BE2C (cell line): ENCODE measurements at regions not wholly inside any gene's neighbourhood (a gene's known extent, or its start where the extent isn't known, plus 50 kb on each side); places are given as distances from the start of the nearest gene placed in this dataset.
"Not testable (repeated sequence)": the region's sequence is repeated elsewhere in the genome, so short reads cannot be mapped to it uniquely, and the experiment has no call there.

Experiments used
- DNase-seq: peaks from one replicate; pipeline ENCODE4 v3.0.0-alpha.2; 2020
- H3K27me3 ChIP-seq: fragments of 250-450 bp; sonication (Bioruptor Pico); 2 replicates; pipeline ENCODE4 v1.5.1; 2020; ENCODE audit warnings: mild to moderate bottlenecking
- H3K36me3 ChIP-seq: fragments of 250-450 bp; sonication (Bioruptor Pico); 2 replicates; pipeline ENCODE4 v1.5.1; 2020; ENCODE audit warnings: mild to moderate bottlenecking
- H3K4me1 ChIP-seq: fragments of 250-450 bp; sonication (Bioruptor Pico); 2 replicates; pipeline ENCODE4 v1.5.1; 2020
- H3K4me3 ChIP-seq: 2 replicates; pipeline ENCODE4 v1.5.1; 2011; ENCODE audit warnings: low read depth, low read length
- H3K9me3 ChIP-seq: fragments of 250-450 bp; sonication (Bioruptor Pico); 2 replicates; pipeline ENCODE4 v1.5.1; 2020
- CTCF ChIP-seq: IDR thresholded peaks from 2 replicates; pipeline ENCODE4 v1.5.1; 2012; ENCODE audit warnings: mild to moderate bottlenecking, low read depth, low read length

GRCh38 chr5:118295045-118295444 is 693.3 kb downstream of the DTWD2 start:
- Histone ChIP-seq H3K4me3 (no peak overlapping the region), H3K27me3 (no peaks in the 10 kb centered on the region), H3K9me3 (no peaks in the 10 kb centered on the region), H3K4me1 (no peaks in the 10 kb centered on the region), H3K36me3 (no peaks in the 10 kb centered on the region)
- no peak for TF ChIP-seq CTCF
- no peak for DNase-seq

DNA sequence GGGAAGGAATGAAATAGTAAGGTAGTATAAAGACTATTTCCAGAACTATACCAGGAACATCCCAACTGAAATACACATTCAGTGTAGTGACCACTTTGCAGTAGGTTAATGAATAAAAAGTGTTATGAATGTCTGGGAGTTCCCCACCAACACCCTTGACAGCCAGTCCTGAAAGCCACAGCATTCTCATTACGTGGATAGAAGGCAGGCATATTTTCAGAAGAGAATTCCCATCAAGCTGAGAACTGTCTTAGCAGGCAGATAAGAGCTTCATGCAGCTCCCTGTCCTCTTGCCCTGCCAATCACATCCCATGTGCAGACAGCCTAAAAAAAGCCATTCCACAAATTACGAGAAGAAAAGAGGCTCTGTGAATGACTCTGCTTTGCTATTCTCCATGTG is 695.0 kb downstream of the DTWD2 start:
- H3K4me1 ChIP-seq, result no peaks in the 10 kb centered on the region
- no peak for TF ChIP-seq CTCF
- H3K27me3 ChIP-seq, result no peaks in the 10 kb centered on the region
- no peak overlapping the region for H3K4me3 ChIP-seq
- no peaks in the 10 kb centered on the region for H3K36me3 ChIP-seq
- no peak for DNase-seq
- H3K9me3 ChIP-seq, result no peaks in the 10 kb centered on the region

GRCh38 chr5:118290204-118290603 is 698.1 kb downstream of the DTWD2 start:
- H3K27me3 ChIP-seq, result no peaks in the 10 kb centered on the region
- H3K36me3 ChIP-seq, result no peaks in the 10 kb centered on the region
- H3K4me1 ChIP-seq, result no peaks in the 10 kb centered on the region
- no peaks in the 10 kb centered on the region for H3K9me3 ChIP-seq
- no peak for DNase-seq
- TF ChIP-seq CTCF, result no peak
- no peak overlapping the region for H3K4me3 ChIP-seq

- not testable (repeated sequence) for H3K36me3 ChIP-seq, H3K9me3 ChIP-seq, DNase-seq, H3K4me1 ChIP-seq, H3K27me3 ChIP-seq, H3K4me3 ChIP-seq
Observed at GRCh38 chr5:118284230-118284629, 704.1 kb downstream of the DTWD2 start.

DNA sequence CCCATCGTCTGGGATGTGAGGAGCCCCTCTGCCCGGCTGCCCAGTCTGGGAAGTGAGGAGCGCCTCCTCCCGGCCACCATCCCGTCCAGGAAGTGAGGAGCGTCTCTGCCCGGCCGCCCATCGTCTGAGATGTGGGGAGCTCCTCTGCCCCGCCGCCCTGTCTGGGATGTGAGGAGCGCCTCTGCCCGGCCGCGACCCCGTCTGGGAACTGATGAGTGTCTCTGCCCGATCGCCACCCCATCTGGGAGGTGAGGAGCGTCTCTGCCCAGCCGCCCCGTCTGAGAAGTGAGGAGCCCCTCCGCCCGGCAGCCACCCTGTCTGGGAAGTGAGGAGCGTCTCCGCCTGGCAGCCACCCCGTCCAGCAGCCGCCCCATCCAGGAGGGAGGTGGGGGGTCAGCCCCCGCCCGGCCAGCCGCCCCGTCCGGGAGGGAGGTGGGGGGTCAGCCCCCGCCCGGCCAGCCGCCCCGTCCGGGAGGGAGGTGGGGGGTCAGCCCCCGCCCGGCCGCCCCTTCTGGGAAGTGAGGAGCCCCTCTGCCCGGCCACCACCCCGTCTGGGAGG is 705.8 kb downstream of the DTWD2 start:
- not testable (repeated sequence) for H3K27me3 ChIP-seq, H3K4me1 ChIP-seq, H3K36me3 ChIP-seq, DNase-seq, H3K4me3 ChIP-seq, H3K9me3 ChIP-seq

DNA sequence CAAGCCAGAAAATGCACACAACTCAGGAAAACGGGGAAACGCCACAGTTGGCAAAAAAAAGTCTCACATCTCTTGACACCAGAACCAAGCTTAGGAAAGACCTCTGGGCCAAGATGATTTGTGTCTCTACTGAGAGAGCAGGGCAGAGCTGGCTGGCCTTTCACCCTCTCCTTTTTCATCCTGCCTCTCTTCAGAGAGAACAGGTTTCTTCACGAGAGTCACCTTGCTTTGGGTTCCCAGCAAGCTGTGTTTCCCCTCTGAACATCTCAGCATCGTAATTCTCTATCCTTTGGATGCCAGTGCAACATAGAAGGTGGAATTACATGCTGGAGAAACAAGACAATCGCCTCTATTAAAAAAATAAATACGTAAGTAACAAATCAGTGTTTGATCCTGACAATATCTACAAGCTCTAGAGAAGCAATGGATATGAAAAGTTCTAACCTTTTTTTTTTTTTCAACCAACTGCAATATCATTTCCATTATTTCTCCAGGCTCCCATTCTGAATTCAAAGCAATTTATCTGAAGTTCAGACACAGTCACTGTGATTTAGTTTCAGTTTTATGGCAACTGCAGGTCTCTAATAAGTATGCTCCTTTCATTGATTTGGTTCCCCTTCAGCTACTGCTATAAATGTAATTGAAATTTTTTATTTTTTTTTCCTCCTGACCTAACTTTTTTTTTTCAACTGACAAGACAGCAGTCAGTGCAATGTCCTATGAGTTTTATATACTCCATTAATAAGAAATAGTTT is 708.6 kb downstream of the DTWD2 start:
- no peak for TF ChIP-seq CTCF
- Histone ChIP-seq H3K9me3 (no peaks in the 10 kb centered on the region; the same call in 1 of the 2 replicates), H3K27me3 (no peaks in the 10 kb centered on the region), H3K4me1 (no peaks in the 10 kb centered on the region), H3K4me3 (no peak overlapping the region), H3K36me3 (no peaks in the 10 kb centered on the region)
- DNase-seq, result no peak

GRCh38 chr5:118270526-118270925 is 717.8 kb downstream of the DTWD2 start:
- no peak for DNase-seq
- Histone ChIP-seq H3K4me1 (no peaks in the 10 kb centered on the region), H3K9me3 (no peaks in the 10 kb centered on the region), H3K27me3 (no peaks in the 10 kb centered on the region), H3K4me3 (no peak overlapping the region), H3K36me3 (no peaks in the 10 kb centered on the region)
- no peak for TF ChIP-seq CTCF
